22Rv1 (cell line): ENCODE measurements at regions not wholly inside any gene's neighbourhood (a gene's known extent, or its start where the extent isn't known, plus 50 kb on each side); places are given as distances from the start of the nearest gene placed in this dataset.

Source experiments
- CTCF ChIP-seq: fragments of 450-650 bp; IDR thresholded peaks from 2 replicates; pipeline ENCODE4 v1.5.1; 2017; ENCODE audit warnings: mild to moderate bottlenecking
- ZFX ChIP-seq: fragments of 450-650 bp; IDR thresholded peaks from 2 replicates; pipeline ENCODE4 v1.6.1; 2017; ENCODE audit warnings: antibody characterized with exemption, borderline replicate concordance

- TF ChIP-seq CTCF (no peak), ZFX (no peak)
Observed at GRCh38 chr12:19880076-19880475, 440.8 kb downstream of the AEBP2 start.
